Activated naive CD4-positive, alpha-beta T cell treated with anti-CD3 and anti-CD28 coated beads, Interleukin-2, amount 50 U/mL, for 72 hours (primary cell): ENCODE measurements at regions not wholly inside any gene's neighbourhood (a gene's known extent, or its start where the extent isn't known, plus 50 kb on each side); places are given as distances from the start of the nearest gene placed in this dataset.

Experiments
- ATAC-seq, 2 donors: fragments of 150-1000 bp; cut with Tn5 transposase; 2 replicates each; pipeline ENCODE4 v1.10.0; 2021; ENCODE audit warnings: mild to moderate bottlenecking in 2 of 2, moderate library complexity in 2 of 2
- DNase-seq, 2 donors: peaks; one replicate each; pipeline ENCODE4 v3.0.0; 2021 to 2022; ENCODE audit warnings: low spot score in 2 of 2
- H3K27ac Mint-ChIP-seq, 2 donors: one replicate each; pipeline ENCODE4 v1.8.0; 2022; ENCODE audit warnings: mild to moderate bottlenecking in 2 of 2, mixed read lengths in 2 of 2
- H3K36me3 Mint-ChIP-seq, 2 donors: one replicate each; pipeline ENCODE4 v1.8.0; 2022; ENCODE audit warnings: mixed read lengths in 2 of 2
- H3K9me3 Mint-ChIP-seq, 2 donors: one replicate each; pipeline ENCODE4 v1.8.0; 2022; ENCODE audit warnings: mixed read lengths in 2 of 2

DNA sequence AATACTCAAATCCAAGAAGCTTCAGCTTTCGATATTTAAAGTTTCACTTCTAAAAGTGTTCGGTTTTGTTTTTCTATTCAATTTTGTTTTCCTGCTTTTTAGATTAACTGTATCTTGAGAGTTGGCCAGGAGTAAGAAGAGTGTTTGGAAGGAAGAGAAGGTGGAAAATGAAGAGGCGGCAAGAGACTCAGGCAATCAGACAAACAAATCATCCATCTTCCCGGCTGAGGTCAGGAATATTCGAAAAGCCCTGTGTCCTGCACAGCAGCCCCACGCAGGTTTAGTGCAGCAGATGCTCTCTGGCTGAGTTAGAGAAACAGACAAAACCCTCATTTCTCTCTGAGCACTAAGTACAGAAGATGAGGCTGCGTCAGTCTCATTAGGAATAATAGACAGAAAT, 330.3 kb upstream of the NOCT start:
- H3K36me3 Mint-ChIP-seq = no peaks in the 10 kb centered on the region
- DNase-seq (no peak), ATAC-seq (no peak)
- no peaks in the 10 kb centered on the region for H3K9me3 Mint-ChIP-seq
- H3K27ac Mint-ChIP-seq = no peak overlapping the region

DNA sequence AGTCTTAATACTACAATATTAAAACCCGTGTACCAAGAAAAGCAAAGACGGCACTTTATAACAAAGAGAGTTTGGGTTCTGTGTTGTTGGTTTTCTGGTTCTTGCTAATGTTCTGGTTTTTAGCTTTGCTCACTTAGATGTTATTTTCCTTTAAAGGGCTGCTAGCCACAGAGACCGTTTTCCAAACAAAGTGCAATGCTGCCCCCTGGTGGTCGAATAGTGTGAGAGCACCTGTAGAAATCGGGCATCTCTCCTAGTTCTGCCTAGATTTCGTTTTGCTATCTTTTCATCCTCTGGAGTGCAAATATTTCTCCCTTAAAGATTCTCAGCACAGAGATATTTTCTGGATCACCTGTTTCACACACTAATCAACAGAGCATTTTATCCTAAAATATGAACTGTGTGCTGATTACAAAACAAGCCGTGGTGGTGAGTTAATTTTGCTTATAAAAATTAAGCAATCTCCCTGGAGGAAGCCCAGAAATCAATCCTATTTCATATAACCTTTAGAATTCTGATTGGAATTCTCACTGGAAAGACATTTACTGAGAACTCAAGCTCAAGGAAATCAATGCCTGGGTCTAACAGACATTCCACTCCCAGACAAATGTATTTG, 334.5 kb upstream of the NOCT start:
- Mint-ChIP-seq H3K27ac (no peak overlapping the region), H3K9me3 (no peaks in the 10 kb centered on the region), H3K36me3 (no peaks in the 10 kb centered on the region)
- DNase-seq (peak; percentile 58 to 74), ATAC-seq (peak; percentile 53 to 55)

DNA sequence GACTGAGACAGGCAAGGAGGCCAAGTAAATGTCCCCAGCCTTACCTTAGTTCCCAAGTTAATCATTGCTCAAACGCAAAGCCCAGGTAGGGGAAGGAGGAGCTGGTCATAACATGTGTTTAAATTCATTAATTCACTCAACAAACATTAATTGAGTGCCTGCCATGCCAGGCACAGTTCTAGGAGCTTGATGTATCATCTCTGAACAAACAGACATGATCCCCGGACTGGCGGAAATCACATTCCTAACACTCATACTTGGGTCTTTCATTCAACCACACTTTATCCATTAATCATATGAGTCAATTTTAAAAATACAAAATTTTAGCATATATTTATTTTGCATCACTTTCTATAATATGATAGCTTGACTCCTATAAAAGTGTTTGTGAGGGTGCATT, 335.3 kb upstream of the NOCT start:
- ATAC-seq (no peak), DNase-seq (no peak)
- H3K27ac Mint-ChIP-seq = no peak overlapping the region
- no peaks in the 10 kb centered on the region for H3K9me3 Mint-ChIP-seq
- H3K36me3 Mint-ChIP-seq = no peaks in the 10 kb centered on the region

DNA sequence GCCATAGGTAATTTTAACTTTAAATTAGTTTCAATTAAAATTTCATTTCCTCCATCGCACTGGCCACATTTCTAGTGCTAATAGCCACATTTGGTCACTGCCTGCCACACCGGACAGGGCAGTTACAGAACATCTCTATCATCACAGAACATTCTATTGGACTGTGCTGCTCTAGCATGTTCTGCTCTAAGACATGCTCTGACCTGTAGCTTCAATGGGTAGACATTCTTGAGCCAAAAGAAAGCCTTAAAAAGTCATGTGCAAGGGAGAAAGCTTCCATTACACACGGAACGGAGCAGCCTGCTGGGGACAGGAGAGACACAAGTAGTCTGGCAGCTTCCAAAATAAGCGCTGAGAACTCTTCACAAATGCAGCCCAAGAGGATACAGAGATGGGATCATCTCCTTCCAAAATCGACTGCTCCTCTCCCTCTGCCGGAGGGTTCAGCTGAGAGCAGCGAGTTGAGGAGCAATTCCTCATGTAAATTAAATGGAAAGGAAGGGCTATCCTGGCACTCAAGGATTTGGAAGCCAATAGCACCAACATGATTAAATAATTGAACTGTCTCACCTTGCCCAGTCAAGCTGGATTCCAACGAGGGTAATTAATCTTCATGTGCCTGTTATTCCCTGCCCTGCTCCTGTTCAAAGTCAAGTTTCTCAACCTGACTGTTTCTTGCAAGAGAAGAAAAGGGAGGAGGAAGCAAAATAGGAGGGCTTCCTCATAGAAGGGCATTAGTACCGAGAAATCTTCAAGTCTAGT, 336.4 kb upstream of the NOCT start:
- H3K9me3 Mint-ChIP-seq = no peaks in the 10 kb centered on the region
- DNase-seq = no peak
- no peaks in the 10 kb centered on the region for H3K36me3 Mint-ChIP-seq
- ATAC-seq = no peak
- no peak overlapping the region for H3K27ac Mint-ChIP-seq

DNA sequence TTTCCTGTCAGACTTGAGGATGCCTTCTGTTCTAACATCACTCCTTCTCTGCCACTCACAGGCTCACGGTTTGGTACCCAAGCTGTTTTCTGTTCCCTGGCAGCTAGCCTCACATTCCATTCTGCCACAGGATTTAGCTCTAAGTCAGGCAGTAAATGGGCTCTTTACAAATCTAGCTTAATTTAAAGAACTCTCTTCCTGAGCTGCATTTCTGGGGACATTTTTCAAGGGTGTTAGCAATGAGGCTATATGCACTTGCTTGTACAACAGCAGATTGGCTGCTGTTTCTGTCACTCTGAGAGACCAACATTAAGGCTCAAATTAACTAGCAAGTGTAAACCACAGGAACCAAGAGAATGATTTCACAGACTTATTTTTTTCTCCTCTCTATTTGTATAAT, 337.8 kb upstream of the NOCT start:
- H3K27ac Mint-ChIP-seq = no peak overlapping the region
- ATAC-seq (no peak), DNase-seq (no peak)
- H3K9me3 Mint-ChIP-seq = no peaks in the 10 kb centered on the region
- H3K36me3 Mint-ChIP-seq = no peaks in the 10 kb centered on the region

DNA sequence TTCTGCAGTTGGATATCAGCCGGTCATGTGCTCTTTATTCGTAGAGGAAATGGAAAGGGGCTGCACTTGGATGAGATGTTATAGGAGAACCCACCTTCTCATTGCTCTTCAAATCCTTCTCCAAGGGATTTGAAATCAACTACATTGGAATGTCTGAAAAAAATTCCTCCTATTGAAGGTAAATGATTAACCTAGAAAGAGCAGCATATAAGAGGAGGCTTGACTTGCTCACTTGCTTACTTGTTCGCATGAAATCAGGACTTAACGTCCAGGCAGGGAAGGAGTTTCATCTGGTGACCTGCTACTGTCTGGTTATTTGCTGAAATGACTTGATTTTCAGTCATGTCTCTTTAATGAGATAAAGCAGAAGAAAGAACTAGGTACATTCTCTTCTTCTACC, 338.4 kb upstream of the NOCT start:
- no peaks in the 10 kb centered on the region for H3K36me3 Mint-ChIP-seq
- no peak for DNase-seq
- H3K9me3 Mint-ChIP-seq = no peaks in the 10 kb centered on the region
- no peak overlapping the region for H3K27ac Mint-ChIP-seq
- no peak for ATAC-seq

DNA sequence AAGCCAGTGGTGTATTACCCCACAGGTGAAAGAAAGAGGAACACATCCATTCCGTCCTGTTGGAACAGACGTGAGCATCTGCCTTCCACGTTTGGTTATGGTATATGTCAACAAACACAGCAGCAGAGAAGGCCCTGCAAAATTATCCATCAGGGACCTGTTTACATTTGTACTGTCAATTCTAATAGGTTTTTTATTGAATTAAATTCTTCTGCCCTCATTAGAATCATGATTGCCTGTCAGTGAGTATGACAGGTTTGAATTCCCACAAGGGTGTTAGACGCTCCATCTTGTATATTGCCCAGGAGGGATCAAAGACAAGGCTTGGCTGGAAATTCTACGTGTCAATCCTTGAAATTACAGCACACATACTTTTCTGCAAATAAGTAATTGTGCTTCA, 339.9 kb upstream of the NOCT start:
- Mint-ChIP-seq H3K36me3 (no peaks in the 10 kb centered on the region), H3K27ac (no peak overlapping the region), H3K9me3 (no peaks in the 10 kb centered on the region)
- DNase-seq = no peak
- ATAC-seq = no peak

DNA sequence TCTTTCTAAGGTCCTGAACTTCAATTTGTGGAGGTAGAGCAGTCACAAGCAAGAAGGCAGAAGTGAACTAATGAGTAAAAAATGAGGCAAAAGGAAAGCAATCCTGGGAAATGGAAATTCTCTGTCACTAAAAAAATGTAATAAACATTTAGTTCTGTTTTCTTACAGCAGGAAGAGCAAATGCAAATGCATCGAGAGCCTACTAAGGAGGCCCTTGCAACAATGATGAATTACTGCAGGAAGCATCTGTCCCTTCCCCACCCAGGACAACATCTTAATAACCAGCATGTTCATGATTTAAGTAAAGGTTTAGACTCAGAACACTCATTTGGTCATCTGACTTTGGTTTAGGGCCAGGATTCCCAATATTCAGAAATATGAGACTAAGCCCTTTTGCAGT, 341.4 kb upstream of the NOCT start:
- Mint-ChIP-seq H3K27ac (no peak overlapping the region), H3K9me3 (no peaks in the 10 kb centered on the region), H3K36me3 (no peaks in the 10 kb centered on the region)
- DNase-seq = no peak
- no peak for ATAC-seq

DNA sequence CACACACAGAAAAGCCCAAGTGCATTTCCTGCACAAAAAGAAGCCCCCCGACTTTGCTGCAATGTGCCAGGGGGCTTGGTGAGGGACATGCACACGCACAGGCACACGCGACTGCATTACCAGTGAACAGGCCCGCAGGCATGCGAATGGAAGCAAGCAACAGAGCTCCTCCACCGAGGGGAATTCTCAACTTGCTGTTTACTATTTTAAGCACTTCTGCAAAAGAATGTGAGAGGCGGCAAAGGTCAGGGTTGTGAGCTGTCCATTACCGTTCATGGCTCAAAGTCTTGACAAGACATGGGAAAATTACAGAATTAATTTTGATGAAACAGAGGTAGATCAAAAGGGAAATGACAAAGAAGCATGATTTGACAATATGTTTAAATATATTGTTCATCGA, 342.5 kb upstream of the NOCT start:
- ATAC-seq (no peak), DNase-seq (no peak)
- Mint-ChIP-seq H3K36me3 (no peaks in the 10 kb centered on the region), H3K9me3 (no peaks in the 10 kb centered on the region), H3K27ac (no peak overlapping the region)

DNA sequence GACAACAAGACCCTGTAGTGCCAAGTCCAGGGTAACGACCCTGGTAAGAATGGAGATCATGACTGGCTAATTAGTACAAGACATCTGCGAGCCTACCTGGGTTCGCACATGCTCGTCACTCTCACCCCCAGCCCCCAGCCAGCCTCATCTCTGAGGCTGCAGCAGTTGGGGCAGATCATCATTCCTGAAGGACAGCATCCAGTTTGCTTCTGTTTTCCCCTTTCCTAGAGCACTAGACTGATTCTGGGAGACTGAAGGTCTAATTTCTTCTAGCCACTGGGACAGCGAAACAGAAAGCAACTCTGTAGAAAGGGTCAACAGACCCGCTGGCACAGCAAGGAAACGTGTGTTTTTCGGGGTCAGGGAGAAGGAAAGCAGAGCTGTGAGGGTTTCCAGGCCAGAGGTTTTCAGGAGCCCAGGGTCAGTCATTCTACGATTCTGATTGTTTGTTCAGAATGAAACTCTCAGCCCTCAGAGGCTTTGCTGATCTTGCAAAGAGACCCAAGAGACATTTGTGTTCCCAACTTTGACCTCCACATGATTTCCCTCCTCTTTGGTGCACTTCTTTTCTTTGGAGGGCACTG, 343.1 kb upstream of the NOCT start:
- Mint-ChIP-seq H3K27ac (no peak overlapping the region), H3K9me3 (no peaks in the 10 kb centered on the region), H3K36me3 (no peaks in the 10 kb centered on the region)
- DNase-seq (no peak), ATAC-seq (no peak)

DNA sequence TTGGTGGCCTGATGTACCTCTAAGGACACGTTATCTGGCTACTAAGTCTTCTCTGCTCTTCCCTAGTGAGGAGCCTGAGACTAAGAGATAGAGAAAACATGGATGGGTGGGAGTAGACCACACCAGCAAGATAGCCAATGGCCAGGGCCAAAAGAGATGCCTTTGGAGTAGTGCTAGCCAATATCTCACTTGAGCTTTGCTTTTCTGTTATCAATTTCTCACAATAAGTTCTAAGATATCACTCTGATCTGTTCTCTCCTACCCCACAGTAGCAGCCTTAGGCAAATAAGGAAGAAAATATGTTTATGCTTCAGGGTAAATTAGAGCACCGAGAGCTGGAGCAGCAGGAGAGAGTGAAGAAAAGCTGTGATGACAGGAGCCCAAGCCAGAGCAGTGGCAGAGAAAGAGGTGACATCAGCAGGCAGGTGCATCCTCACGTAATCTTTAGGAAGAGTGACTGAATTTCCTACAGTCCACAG, 343.9 kb upstream of the NOCT start:
- DNase-seq (no peak), ATAC-seq (no peak)
- no peaks in the 10 kb centered on the region for H3K36me3 Mint-ChIP-seq
- no peaks in the 10 kb centered on the region for H3K9me3 Mint-ChIP-seq
- no peak overlapping the region for H3K27ac Mint-ChIP-seq

DNA sequence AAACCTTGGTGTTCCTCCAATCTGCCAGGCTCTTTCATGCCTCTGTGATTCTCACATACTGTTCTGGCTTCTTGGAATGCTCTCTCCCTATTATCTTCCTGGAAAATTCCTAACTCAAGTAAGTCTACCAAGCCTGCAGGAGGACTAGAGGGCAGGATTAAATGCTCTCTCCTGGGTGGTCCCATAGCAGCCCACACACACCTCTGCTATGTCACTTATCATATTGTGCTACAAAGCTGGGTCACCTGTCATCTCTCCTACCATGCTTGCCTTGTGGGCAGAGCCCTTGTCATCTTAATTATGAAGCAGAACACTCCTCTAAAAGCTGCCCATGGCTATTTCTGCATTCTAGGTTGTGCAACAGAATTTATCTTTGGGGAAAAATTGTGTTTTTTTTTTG, 344.5 kb upstream of the NOCT start:
- DNase-seq = no peak
- H3K27ac Mint-ChIP-seq = no peak overlapping the region
- ATAC-seq = no peak
- no peaks in the 10 kb centered on the region for H3K9me3 Mint-ChIP-seq
- no peaks in the 10 kb centered on the region for H3K36me3 Mint-ChIP-seq

DNA sequence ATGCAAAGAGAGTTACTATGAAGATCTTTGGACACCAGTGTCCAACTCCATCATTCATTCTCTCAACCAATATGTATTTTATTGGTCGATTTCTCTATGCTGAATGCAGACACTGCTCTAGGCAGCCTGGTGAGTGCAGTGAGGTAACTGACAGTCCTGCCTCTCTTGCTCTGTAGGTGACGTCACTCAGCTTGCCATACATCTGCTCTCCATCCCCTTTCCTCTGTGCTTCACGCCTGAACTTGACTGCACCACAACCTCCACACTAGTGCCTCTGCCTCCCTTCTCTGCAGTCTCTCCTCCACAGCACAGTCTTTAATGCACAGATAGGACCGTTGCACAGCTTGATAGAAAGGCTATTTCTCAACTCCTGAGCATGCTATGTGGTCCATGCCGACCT, 344.9 kb upstream of the NOCT start:
- no peaks in the 10 kb centered on the region for H3K9me3 Mint-ChIP-seq
- no peak for DNase-seq
- ATAC-seq = no peak
- H3K27ac Mint-ChIP-seq = no peak overlapping the region
- no peaks in the 10 kb centered on the region for H3K36me3 Mint-ChIP-seq

DNA sequence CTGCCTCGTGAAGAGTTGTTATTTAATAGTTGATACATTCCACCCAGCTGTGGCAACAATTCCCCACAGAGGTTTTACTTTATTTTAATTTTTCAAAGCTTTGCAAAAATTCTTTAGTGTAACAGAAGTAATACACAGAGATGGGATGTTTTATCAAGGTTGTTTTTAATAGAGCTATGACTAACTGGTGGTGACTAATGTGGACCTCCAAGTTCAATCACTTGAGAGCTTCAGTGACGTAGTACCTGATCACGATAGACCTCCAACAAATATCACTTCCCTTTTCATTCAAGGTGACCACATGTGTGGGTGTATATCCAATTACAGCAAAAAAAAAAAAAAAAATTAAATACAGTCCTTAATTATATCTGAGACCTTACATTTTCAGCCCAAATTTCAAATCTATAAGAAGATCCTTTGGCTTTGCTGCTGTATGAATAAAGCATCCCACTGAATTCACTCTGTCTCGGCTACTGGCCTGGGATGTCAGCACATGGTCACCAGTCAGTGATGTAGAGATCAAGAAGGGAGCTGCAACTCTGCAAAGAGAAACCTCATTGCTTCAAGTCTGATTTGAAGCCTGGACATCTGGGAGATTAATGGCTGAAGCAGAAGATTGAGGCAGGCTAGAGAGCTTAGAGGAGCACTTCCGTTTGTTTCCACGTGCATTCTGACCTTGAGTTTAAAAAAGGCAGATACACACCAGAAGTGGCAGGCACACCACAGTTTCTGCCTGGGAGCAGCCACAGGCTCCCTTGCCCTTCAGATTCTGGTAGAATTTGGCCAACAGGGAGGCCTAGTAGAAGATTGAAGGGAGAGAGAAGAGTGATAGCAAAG, 345.9 kb upstream of the NOCT start:
- DNase-seq = no peak

DNA sequence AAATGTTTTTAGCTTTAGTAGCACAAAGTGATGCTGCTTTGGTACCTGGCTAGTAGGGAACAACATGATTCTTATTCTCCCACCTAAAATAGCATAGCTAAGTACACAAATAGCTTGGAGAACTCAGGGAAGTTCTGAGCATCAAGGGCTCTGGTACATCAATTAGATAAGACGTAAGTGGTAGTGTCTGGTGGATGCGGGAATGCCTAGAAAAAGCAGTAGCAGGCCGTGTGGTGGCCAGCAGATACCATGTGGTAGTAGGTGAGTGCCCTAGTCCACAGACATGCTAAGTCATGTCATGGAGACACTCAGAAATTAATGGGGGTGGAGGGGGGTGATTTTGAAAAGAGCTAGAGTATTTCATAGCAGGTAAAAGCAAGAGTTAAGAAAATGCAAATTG, 347.3 kb upstream of the NOCT start:
- DNase-seq (no peak), ATAC-seq (no peak)
- no peak overlapping the region for H3K27ac Mint-ChIP-seq
- H3K36me3 Mint-ChIP-seq = no peaks in the 10 kb centered on the region
- no peaks in the 10 kb centered on the region for H3K9me3 Mint-ChIP-seq

More for the DNA sequence above, 345.9 kb upstream of the NOCT start:
- no peak overlapping the region for H3K27ac Mint-ChIP-seq
- H3K36me3 Mint-ChIP-seq = no peaks in the 10 kb centered on the region
- no peak for ATAC-seq
- H3K9me3 Mint-ChIP-seq = no peaks in the 10 kb centered on the region

DNA sequence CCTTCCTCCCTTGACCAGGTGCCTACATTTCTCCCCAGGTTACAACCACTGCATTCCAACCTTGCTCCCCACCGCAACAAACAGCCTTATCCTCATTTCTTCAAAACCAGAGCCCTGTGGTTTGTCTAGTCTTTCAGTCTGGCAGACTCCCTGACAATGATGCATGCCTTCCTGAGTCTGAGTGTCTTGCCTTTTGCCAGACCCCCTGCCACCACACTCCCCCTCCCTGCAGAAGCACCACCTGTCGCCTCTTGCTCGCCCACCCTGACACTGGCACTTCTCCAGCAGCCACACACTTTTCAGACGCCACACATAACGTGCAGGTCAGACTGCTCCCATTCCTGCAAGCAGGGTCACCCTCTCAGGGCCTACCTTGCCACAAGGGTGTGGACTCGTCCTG, 349.2 kb upstream of the NOCT start:
- no peak for DNase-seq
- Mint-ChIP-seq H3K9me3 (no peaks in the 10 kb centered on the region), H3K36me3 (no peaks in the 10 kb centered on the region), H3K27ac (no peak overlapping the region)
- ATAC-seq = no peak

DNA sequence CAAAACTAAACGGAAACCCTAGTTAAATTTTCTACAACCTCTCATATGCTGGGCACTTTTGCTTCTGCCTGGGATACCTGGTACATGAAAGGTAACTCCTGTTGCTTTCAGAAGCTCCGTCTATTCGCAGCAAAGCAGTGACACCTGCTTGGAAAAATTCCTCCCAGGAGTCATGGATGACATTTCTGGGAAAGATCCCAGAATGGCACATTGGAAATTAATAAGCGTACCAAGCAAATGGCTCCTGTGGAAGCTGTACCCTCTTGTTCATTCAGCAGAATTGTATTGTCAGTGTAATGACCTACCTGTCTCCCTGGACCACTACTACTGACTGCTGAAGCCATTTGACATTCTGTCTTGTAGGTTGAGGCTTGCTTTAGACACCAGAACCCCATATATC, 349.7 kb upstream of the NOCT start:
- Mint-ChIP-seq H3K27ac (no peak overlapping the region), H3K9me3 (no peaks in the 10 kb centered on the region), H3K36me3 (no peaks in the 10 kb centered on the region)
- ATAC-seq = no peak
- DNase-seq = no peak
